Endothelial cell of umbilical vein (primary cell): ENCODE measurements at regions not wholly inside any gene's neighbourhood (a gene's known extent, or its start where the extent isn't known, plus 50 kb on each side); places are given as distances from the start of the nearest gene placed in this dataset.

Source experiments
- BruUV-seq: library from RNA; stranded (reverse); fragments of 400-500 nt; replicated peaks from 2 replicates; lab custom pipeline; 2021; lab: Mats Ljungman, UMichigan
- CTCF ChIA-PET: fragments of 300-600, 350-600 bp; sonication (Branson Sonifier 250); formaldehyde crosslinking; loops from one replicate; lab custom pipeline; 2021; ENCODE audit warnings: antibody characterized with exemption, inconsistent platforms; lab: Charles Lee
- POLR2A ChIA-PET: fragments of 300-600, 350-600 bp; sonication (Branson Sonifier 250); formaldehyde crosslinking; loops from one replicate; lab custom pipeline; 2021; ENCODE audit warnings: antibody characterized with exemption, inconsistent platforms; lab: Charles Lee
- DNase-seq: peaks from one replicate; pipeline ENCODE4 v3.0.0-alpha.2; 2011; ENCODE audit warnings: low read depth, low spot score
- FAIRE-seq: peaks from 2 replicates; lab custom pipeline; 2011; peaks lifted over from hg19 to GRCh38; lab: Jason Lieb, UNC
- H2AFZ ChIP-seq: 2 replicates; pipeline ENCODE4 v1.6.0; 2012; ENCODE audit warnings: low read depth, low read length, control low read depth, inconsistent platforms
- H3K27ac ChIP-seq: 2 replicates; pipeline ENCODE4 v1.5.1; 2011; ENCODE audit warnings: low read depth, mild to moderate bottlenecking, control low read depth, low read length, moderate library complexity; ENCODE audit not compliant: insufficient read depth
- H3K27me3 ChIP-seq, 2 experiments: 2 replicates each; pipeline versions ENCODE4 v1.6.0 to v1.6.1; 2011; ENCODE audit warnings: low read length in 2 of 2, mixed read lengths in 1 of 2; ENCODE audit not compliant: control insufficient read depth in 2 of 2, insufficient read depth in 2 of 2
- H3K36me3 ChIP-seq, 2 experiments: 2 replicates in 1 of 2; 3 replicates in 1 of 2; pipeline ENCODE4 v1.5.1; 2011; ENCODE audit warnings: low read length in 2 of 2, mild to moderate bottlenecking in 1 of 2, moderate library complexity in 1 of 2; ENCODE audit not compliant: control insufficient read depth in 2 of 2, insufficient read depth in 2 of 2; ENCODE audit errors: extremely low read depth in 1 of 2
- H3K4me1 ChIP-seq: 3 replicates; pipeline ENCODE4 v1.5.1; 2011; ENCODE audit warnings: mild to moderate bottlenecking, low read length; ENCODE audit not compliant: control insufficient read depth, insufficient read depth; ENCODE audit errors: extremely low read depth
- H3K4me2 ChIP-seq: 2 replicates; pipeline ENCODE4 v1.6.1; 2011; ENCODE audit warnings: low read length, control low read depth, mixed read lengths; ENCODE audit not compliant: insufficient read depth
- H3K4me3 ChIP-seq, 3 experiments: fragments of 200-600 bp in 1 of 3; sonication (generic), shearing (Covaris generic) in 1 of 3; replicated peaks in 1 of 3; 2 replicates each; pipeline ENCODE4 v1.5.1; 2011 to 2016; ENCODE audit warnings: control low read depth in 3 of 3, low read length in 3 of 3, mild to moderate bottlenecking in 2 of 3, inconsistent platforms in 1 of 3, low read depth in 1 of 3, moderate library complexity in 1 of 3; ENCODE audit not compliant: insufficient read depth in 1 of 3
- H3K79me2 ChIP-seq: 2 replicates; pipeline ENCODE4 v1.6.0; 2012; ENCODE audit warnings: low read length, inconsistent platforms; ENCODE audit not compliant: control insufficient read depth, insufficient read depth
- H3K9ac ChIP-seq: replicated peaks from 2 replicates; pipeline ENCODE3; 2011; ENCODE audit warnings: low read length, control low read depth; ENCODE audit not compliant: insufficient read depth; ENCODE audit errors: extremely low read depth
- H3K9me1 ChIP-seq: replicated peaks from 3 replicates; pipeline ENCODE4 v1.6.0; 2011; ENCODE audit warnings: mild to moderate bottlenecking, low read length; ENCODE audit not compliant: control insufficient read depth, insufficient read depth; ENCODE audit errors: extremely low read depth
- H3K9me3 ChIP-seq: replicated peaks from 2 replicates; pipeline ENCODE4 v1.5.1; 2012; ENCODE audit warnings: low read length, inconsistent platforms; ENCODE audit not compliant: control insufficient read depth, insufficient read depth
- H4K20me1 ChIP-seq: replicated peaks from 2 replicates; pipeline ENCODE3; 2011; ENCODE audit warnings: mild to moderate bottlenecking, low read length; ENCODE audit not compliant: control insufficient read depth, insufficient read depth; ENCODE audit errors: extremely low read depth
- CTCF ChIP-seq, 2 donors: IDR thresholded peaks; 1 replicate in 1 of 2; 2 replicates in 1 of 2; pipeline ENCODE4 v1.5.1; 2011; ENCODE audit warnings: low read length in 2 of 2, mild to moderate bottlenecking in 2 of 2, moderate library complexity in 2 of 2, control low read depth in 1 of 2, inconsistent platforms in 1 of 2, low read depth in 1 of 2; ENCODE audit not compliant: insufficient read depth in 1 of 2; ENCODE audit errors: extremely low read depth in 1 of 2
- EZH2 ChIP-seq: IDR thresholded peaks from 2 replicates; pipeline ENCODE4 v1.6.1; 2012; ENCODE audit warnings: borderline replicate concordance, low read depth, mild to moderate bottlenecking, moderate library complexity, low read length, inconsistent platforms; ENCODE audit not compliant: severe bottlenecking
- FOS ChIP-seq: IDR thresholded peaks from 2 replicates; pipeline ENCODE4 v1.6.1; 2011; ENCODE audit warnings: mild to moderate bottlenecking, low read length, moderate library complexity, borderline replicate concordance; ENCODE audit not compliant: insufficient read depth
- GATA2 ChIP-seq: IDR thresholded peaks from 2 replicates; pipeline ENCODE4 v1.7.0; 2011; ENCODE audit warnings: low read depth, mild to moderate bottlenecking, moderate library complexity, mixed read lengths, low read length; ENCODE audit not compliant: insufficient read length, insufficient read depth
- JUN ChIP-seq: IDR thresholded peaks from 2 replicates; pipeline ENCODE4 v1.6.1; 2011; ENCODE audit warnings: borderline replicate concordance, low read depth; ENCODE audit not compliant: insufficient read length, insufficient read depth
- MAX ChIP-seq: IDR thresholded peaks from 2 replicates; pipeline ENCODE4 v1.6.1; 2011; ENCODE audit not compliant: insufficient read depth, insufficient read length
- MYC ChIP-seq: IDR thresholded peaks from one replicate; pipeline ENCODE4 v1.6.1; 2011; ENCODE audit warnings: mild to moderate bottlenecking, low read depth, low read length
- POLR2A ChIP-seq: IDR thresholded peaks from 2 replicates; pipeline ENCODE4 v1.6.1; 2012; ENCODE audit warnings: low read depth, mild to moderate bottlenecking, control low read depth, low read length
- POLR2AphosphoS5 ChIP-seq: IDR thresholded peaks from 2 replicates; pipeline ENCODE4 v1.6.1; 2012; ENCODE audit warnings: low read depth, mild to moderate bottlenecking, control low read depth, low read length, moderate library complexity; ENCODE audit not compliant: insufficient read depth
- dilution Hi-C: fragments of 300-500 bp; cut with MboI; formaldehyde crosslinking; loops from one replicate; pipeline ENCODE4 v1.15.0; 2019; ENCODE audit warnings: low sequenced_read_pairs; ENCODE audit not compliant: extremely low pct_ligation_motif_present
- intact Hi-C: fragments of 100-400 bp; cut with micrococcal nuclease; formaldehyde crosslinking; loops from one replicate; pipeline ENCODE4 v1.10.0; 2022

- no peaks in the 10 kb centered on the region for H4K20me1 ChIP-seq
- no TSS peak for BruUV-seq
- H2AFZ ChIP-seq: no peak overlapping the region
- H3K36me3 ChIP-seq: no peaks in the 10 kb centered on the region
- DNase-seq: no peak
- no peaks in the 10 kb centered on the region for H3K27me3 ChIP-seq
- H3K4me1 ChIP-seq: no peaks in the 10 kb centered on the region
- no peak overlapping the region for H3K9ac ChIP-seq
- no peak overlapping the region for H3K27ac ChIP-seq
- no peak for FAIRE-seq
- CTCF ChIA-PET: no interaction called here
- intact Hi-C loops (no loop called here), dilution Hi-C loops (no loop called here)
- peaks cover 12% of the 10 kb centered on the region for H3K9me3 ChIP-seq
- no peak for TF ChIP-seq POLR2A
- no peak overlapping the region for H3K4me2 ChIP-seq
- H3K79me2 ChIP-seq: no peaks in the 10 kb centered on the region
- POLR2A ChIA-PET: no interaction called here
- H3K4me3 ChIP-seq: no peak overlapping the region
- no peaks in the 10 kb centered on the region for H3K9me1 ChIP-seq
These were observed 224.7 kb upstream of the SATB1 start for GRCh38 chr3:18649666-18650363.

GRCh38 chr3:18648868-18649462 lies 223.8 kb upstream of the SATB1 start:
- no peak for FAIRE-seq
- intact Hi-C loops (no loop called here), dilution Hi-C loops (no loop called here)
- Histone ChIP-seq H3K9me1 (no peaks in the 10 kb centered on the region), H3K9me3 (peaks cover 11% of the 10 kb centered on the region), H3K27ac (no peak overlapping the region), H3K79me2 (no peaks in the 10 kb centered on the region), H3K9ac (no peak overlapping the region), H3K36me3 (no peaks in the 10 kb centered on the region), H2AFZ (no peak overlapping the region), H3K4me1 (no peaks in the 10 kb centered on the region), H3K4me2 (no peak overlapping the region), H3K4me3 (no peak overlapping the region), H4K20me1 (no peaks in the 10 kb centered on the region), H3K27me3 (no peaks in the 10 kb centered on the region)
- TF ChIP-seq GATA2 (no peak), JUN (no peak), FOS (no peak), CTCF (IDR thresholded peaks at IDR 0.05; ENCODE audit: extremely low read depth in 1 of 2, insufficient read depth in 1 of 2, low read depth in 1 of 2, low read length in 2 of 2) (no peak), POLR2A (no peak), POLR2AphosphoS5 (no peak), MYC (no peak), MAX (no peak), EZH2 (no peak)
- BruUV-seq: no TSS peak
- no peak for DNase-seq
- ChIA-PET CTCF (no interaction called here), POLR2A (no interaction called here)
